ENCODE measurements at regions not wholly inside any gene's neighbourhood (a gene's known extent, or its start where the extent isn't known, plus 50 kb on each side); places are given as distances from the start of the nearest gene placed in this dataset.

DNA sequence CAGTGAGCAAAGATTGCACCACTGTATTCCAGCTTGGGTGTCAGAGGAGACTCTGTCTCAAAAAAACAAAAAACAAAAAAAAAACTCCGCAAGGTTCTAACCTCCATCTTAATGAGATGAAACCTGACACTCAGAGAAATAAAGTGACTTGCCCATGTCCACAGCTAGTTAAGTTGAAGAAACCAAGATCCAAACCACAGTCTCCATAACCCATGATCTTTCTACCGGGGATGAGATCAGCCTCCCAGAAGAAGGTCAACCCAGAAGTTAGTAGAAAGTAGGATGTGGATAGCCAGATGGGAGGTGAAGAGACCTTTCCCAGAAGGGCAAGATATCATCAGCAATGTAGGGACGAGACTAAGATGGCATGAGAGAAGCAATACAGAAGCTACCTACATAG lies 140.4 kb upstream of the ADRA1B start:
- TF ChIP-seq, protein P1, sequence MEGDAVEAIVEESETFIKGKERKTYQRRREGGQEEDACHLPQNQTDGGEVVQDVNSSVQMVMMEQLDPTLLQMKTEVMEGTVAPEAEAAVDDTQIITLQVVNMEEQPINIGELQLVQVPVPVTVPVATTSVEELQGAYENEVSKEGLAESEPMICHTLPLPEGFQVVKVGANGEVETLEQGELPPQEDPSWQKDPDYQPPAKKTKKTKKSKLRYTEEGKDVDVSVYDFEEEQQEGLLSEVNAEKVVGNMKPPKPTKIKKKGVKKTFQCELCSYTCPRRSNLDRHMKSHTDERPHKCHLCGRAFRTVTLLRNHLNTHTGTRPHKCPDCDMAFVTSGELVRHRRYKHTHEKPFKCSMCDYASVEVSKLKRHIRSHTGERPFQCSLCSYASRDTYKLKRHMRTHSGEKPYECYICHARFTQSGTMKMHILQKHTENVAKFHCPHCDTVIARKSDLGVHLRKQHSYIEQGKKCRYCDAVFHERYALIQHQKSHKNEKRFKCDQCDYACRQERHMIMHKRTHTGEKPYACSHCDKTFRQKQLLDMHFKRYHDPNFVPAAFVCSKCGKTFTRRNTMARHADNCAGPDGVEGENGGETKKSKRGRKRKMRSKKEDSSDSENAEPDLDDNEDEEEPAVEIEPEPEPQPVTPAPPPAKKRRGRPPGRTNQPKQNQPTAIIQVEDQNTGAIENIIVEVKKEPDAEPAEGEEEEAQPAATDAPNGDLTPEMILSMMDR (IDR thresholded peaks at IDR 0.05; ENCODE audit: low read length), result no peak
- no peak for TF ChIP-seq EZH2 (optimal IDR thresholded peaks at IDR 0.05; ENCODE audit: low read depth, low read length)
